IMR-90 (cell line): ENCODE measurements at regions not wholly inside any gene's neighbourhood (a gene's known extent, or its start where the extent isn't known, plus 50 kb on each side); places are given as distances from the start of the nearest gene placed in this dataset.

Experiments
- ATAC-seq: fragments of 200-7000 bp; cut with Tn5 transposase; 2 replicates; pipeline ENCODE4 v1.9.1; 2020; ENCODE audit warnings: low read depth, mild to moderate bottlenecking, moderate library complexity
- BruUV-seq: library from RNA; stranded (reverse); fragments of 400-500 nt; replicated peaks from 2 replicates; lab custom pipeline; 2021; lab: Mats Ljungman, UMichigan
- CTCF ChIA-PET: fragments of 300-600 bp; formaldehyde crosslinking; extraction: SDS; loops from one replicate; lab custom pipeline; 2021; ENCODE audit warnings: antibody characterized with exemption; lab: Yijun Ruan, JAX
- POLR2A ChIA-PET: fragments of 300-600 bp; sonication (Branson Sonifier 250); formaldehyde crosslinking; loops from one replicate; lab custom pipeline; 2022; ENCODE audit warnings: antibody characterized with exemption; ENCODE audit not compliant: unreplicated experiment; lab: Charles Lee
- DNase-seq: peaks from one replicate; pipeline ENCODE4 v3.0.0; 2013
- H2AFZ ChIP-seq: replicated peaks from 2 replicates; pipeline ENCODE3; 2013; ENCODE audit warnings: low read length, mild to moderate bottlenecking; ENCODE audit not compliant: poor library complexity
- H2AK5ac ChIP-seq: 2 replicates; pipeline ENCODE4 v1.6.1; 2013; ENCODE audit warnings: low read depth, low read length, inconsistent platforms
- H2AK9ac ChIP-seq: replicated peaks from 2 replicates; pipeline ENCODE3; 2013; ENCODE audit warnings: mild to moderate bottlenecking, low read depth, low read length, moderate library complexity; ENCODE audit not compliant: poor library complexity
- H2BK120ac ChIP-seq: 2 replicates; pipeline ENCODE4 v1.6.1; 2013; ENCODE audit warnings: low read depth, low read length, inconsistent platforms
- H2BK15ac ChIP-seq: 3 replicates; pipeline ENCODE4 v1.6.1; 2013; ENCODE audit warnings: low read depth, low read length, inconsistent platforms
- H2BK20ac ChIP-seq: 2 replicates; pipeline ENCODE4 v1.6.1; 2013; ENCODE audit warnings: low read depth, mild to moderate bottlenecking, inconsistent platforms, low read length, moderate library complexity
- H2BK5ac ChIP-seq: 2 replicates; pipeline ENCODE4 v1.6.1; 2013; ENCODE audit warnings: mild to moderate bottlenecking, low read depth, low read length, inconsistent platforms; ENCODE audit not compliant: poor library complexity, severe bottlenecking
- H3K14ac ChIP-seq: replicated peaks from 2 replicates; pipeline ENCODE4 v1.6.1; 2013; ENCODE audit warnings: low read depth, low read length, inconsistent platforms
- H3K18ac ChIP-seq: 2 replicates; pipeline ENCODE4 v1.6.1; 2013; ENCODE audit warnings: low read depth, low read length, control low read depth
- H3K23ac ChIP-seq: 2 replicates; pipeline ENCODE4 v1.6.1; 2013; ENCODE audit warnings: low read depth, low read length, inconsistent platforms
- H3K27ac ChIP-seq: 2 replicates; pipeline ENCODE4 v1.5.1; 2013; ENCODE audit warnings: mild to moderate bottlenecking, control low read depth, low read length; ENCODE audit not compliant: insufficient read depth
- H3K27me3 ChIP-seq: 2 replicates; pipeline ENCODE4 v1.6.1; 2013; ENCODE audit warnings: low read length; ENCODE audit not compliant: control insufficient read depth, insufficient read depth
- H3K36me3 ChIP-seq: 2 replicates; pipeline ENCODE4 v1.6.1; 2013; ENCODE audit warnings: low read length, mixed read lengths; ENCODE audit not compliant: control insufficient read depth, insufficient read depth
- H3K4ac ChIP-seq: 2 replicates; pipeline ENCODE4 v1.6.1; 2013; ENCODE audit warnings: low read depth, low read length, inconsistent platforms
- H3K4me1 ChIP-seq: 2 replicates; pipeline ENCODE4 v1.6.1; 2013; ENCODE audit warnings: low read length, mixed read lengths; ENCODE audit not compliant: control insufficient read depth, insufficient read depth
- H3K4me2 ChIP-seq: 2 replicates; pipeline ENCODE4 v1.6.1; 2013; ENCODE audit warnings: low read depth, mild to moderate bottlenecking, control low read depth, low read length, moderate library complexity
- H3K4me3 ChIP-seq: 2 replicates; pipeline ENCODE4 v1.5.1; 2013; ENCODE audit warnings: low read depth, mild to moderate bottlenecking, control low read depth, low read length, moderate library complexity; ENCODE audit not compliant: insufficient read depth
- H3K56ac ChIP-seq: 2 replicates; pipeline ENCODE4 v1.6.1; 2013; ENCODE audit warnings: low read length, inconsistent platforms; ENCODE audit not compliant: insufficient read depth; ENCODE audit errors: extremely low read depth
- H3K79me1 ChIP-seq, 2 experiments: 2 replicates each; pipeline ENCODE4 v1.6.1; 2013; ENCODE audit warnings: low read length in 2 of 2, inconsistent platforms in 1 of 2, low read depth in 1 of 2
- H3K9ac ChIP-seq: 2 replicates; pipeline ENCODE4 v1.6.1; 2013; ENCODE audit warnings: low read depth, low read length, control low read depth
- H3K9me1 ChIP-seq: 2 replicates; pipeline ENCODE4 v1.6.1; 2013; ENCODE audit warnings: low read length, inconsistent platforms; ENCODE audit not compliant: insufficient read depth
- H3K9me3 ChIP-seq: 2 replicates; pipeline ENCODE4 v1.6.1; 2013; ENCODE audit warnings: low read length; ENCODE audit not compliant: control insufficient read depth, insufficient read depth
- H4K20me1 ChIP-seq: 2 replicates; pipeline ENCODE4 v1.6.1; 2013; ENCODE audit warnings: low read length, inconsistent platforms; ENCODE audit not compliant: insufficient read depth
- H4K5ac ChIP-seq: 2 replicates; pipeline ENCODE4 v1.6.1; 2013; ENCODE audit warnings: mild to moderate bottlenecking, low read depth, low read length, control low read depth
- H4K8ac ChIP-seq, 2 experiments: 2 replicates each; pipeline ENCODE4 v1.6.1; 2013; ENCODE audit warnings: low read depth in 2 of 2, low read length in 2 of 2, control low read depth in 1 of 2, inconsistent platforms in 1 of 2
- H4K91ac ChIP-seq: 2 replicates; pipeline ENCODE4 v1.6.1; 2013; ENCODE audit warnings: low read depth, low read length, inconsistent platforms; ENCODE audit not compliant: insufficient read depth
- CHD1 ChIP-seq: IDR thresholded peaks from 2 replicates; pipeline ENCODE4 v1.6.1; 2012; ENCODE audit warnings: low read depth, low read length, improper control_type of control experiment
- SMC3 ChIP-seq: fragments of 150-350 bp; IDR thresholded peaks from 2 replicates; pipeline ENCODE4 v1.6.1; 2016; ENCODE audit warnings: low read depth, mild to moderate bottlenecking, antibody characterized with exemption, low read length, moderate library complexity
- WGBS, 2 experiments: methylation state at CpG; one replicate each; pipeline versions ENCODE4 v1.1.5 to v1.1.7; 2013; ENCODE audit warnings: missing lambda C conversion rate in 2 of 2; ENCODE audit not compliant: insufficient read length in 1 of 2; ENCODE audit errors: extremely low coverage in 2 of 2; 5-methylcytosine and 5-hydroxymethylcytosine counted together
- dilution Hi-C: fragments of 300-500 bp; cut with HindIII; formaldehyde crosslinking; loops from one replicate; pipeline ENCODE4 v1.14.3; 2018; ENCODE audit warnings: low sequenced_read_pairs; ENCODE audit not compliant: unreplicated experiment
- in situ Hi-C: fragments of 300-500 bp; cut with MboI; formaldehyde crosslinking; loops from 3 replicates; pipeline ENCODE4 v1.14.3; 2019; ENCODE audit warnings: low sequenced_read_pairs, inconsistent platforms, mixed read lengths
- intact Hi-C: fragments of 100-400 bp; cut with micrococcal nuclease; formaldehyde crosslinking; loops from 2 replicates; pipeline ENCODE4 v1.10.0; 2022
- TF ChIP-seq, protein P1 (sequence below): fragments of 150-350 bp; IDR thresholded peaks from 2 replicates; pipeline ENCODE4 v1.6.1; 2016; ENCODE audit warnings: low read depth, mild to moderate bottlenecking, low read length, moderate library complexity, borderline replicate concordance

DNA sequence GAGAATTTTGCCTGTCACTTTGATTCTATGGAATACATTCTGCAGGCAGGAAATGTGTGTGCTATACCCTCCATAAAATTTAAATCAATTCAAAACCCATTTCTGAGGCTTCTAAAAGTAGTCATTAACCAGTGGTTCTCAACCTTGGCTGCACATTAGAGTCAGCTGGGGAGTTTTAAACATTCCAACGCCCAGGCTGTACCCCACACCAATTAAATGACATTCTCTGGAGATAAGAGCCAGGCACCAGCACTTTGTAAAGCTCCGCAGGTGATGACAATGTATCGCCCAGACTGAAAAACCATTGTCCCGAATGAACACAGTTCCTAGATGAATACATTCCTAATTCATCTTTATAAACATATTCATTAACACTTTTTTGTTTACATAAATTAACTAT, 110.6 kb upstream of the MB21D2 start:
- Histone ChIP-seq H2AK9ac (no peak overlapping the region), H3K36me3 (no peaks in the 10 kb centered on the region), H3K4me2 (no peak overlapping the region), H4K91ac (no peak overlapping the region), H2AFZ (no peak overlapping the region), H3K9me1 (no peaks in the 10 kb centered on the region), H2BK15ac (no peak overlapping the region), H3K79me1 (no peaks in the 10 kb centered on the region), H3K4me3 (no peak overlapping the region), H2AK5ac (no peak overlapping the region), H3K9ac (no peak overlapping the region), H2BK120ac (no peak overlapping the region), H2BK5ac (no peak overlapping the region), H4K20me1 (no peaks in the 10 kb centered on the region), H4K5ac (no peak overlapping the region), H3K56ac (no peak overlapping the region), H4K8ac (no peak overlapping the region), H3K4me1 (no peaks in the 10 kb centered on the region), H3K9me3 (no peaks in the 10 kb centered on the region), H3K23ac (no peak overlapping the region), H3K4ac (no peak overlapping the region), H3K14ac (no peak overlapping the region), H3K27ac (no peak overlapping the region), H3K27me3 (peaks cover 10% of the 10 kb centered on the region), H3K18ac (no peak overlapping the region), H2BK20ac (no peak overlapping the region)
- intact Hi-C loops: no loop called here
- TF ChIP-seq SMC3: no peak
- TF ChIP-seq, protein P1, sequence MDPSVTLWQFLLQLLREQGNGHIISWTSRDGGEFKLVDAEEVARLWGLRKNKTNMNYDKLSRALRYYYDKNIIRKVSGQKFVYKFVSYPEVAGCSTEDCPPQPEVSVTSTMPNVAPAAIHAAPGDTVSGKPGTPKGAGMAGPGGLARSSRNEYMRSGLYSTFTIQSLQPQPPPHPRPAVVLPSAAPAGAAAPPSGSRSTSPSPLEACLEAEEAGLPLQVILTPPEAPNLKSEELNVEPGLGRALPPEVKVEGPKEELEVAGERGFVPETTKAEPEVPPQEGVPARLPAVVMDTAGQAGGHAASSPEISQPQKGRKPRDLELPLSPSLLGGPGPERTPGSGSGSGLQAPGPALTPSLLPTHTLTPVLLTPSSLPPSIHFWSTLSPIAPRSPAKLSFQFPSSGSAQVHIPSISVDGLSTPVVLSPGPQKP: no peak
- no peak for TF ChIP-seq CHD1
- no TSS peak for BruUV-seq
- ATAC-seq (no peak), DNase-seq (no peak)
- CTCF ChIA-PET: interaction anchor here (1.1 kb wide), 1 partner anchor 10 kb away, joined by 3 read pairs; no protein-coding TSS in a partner anchor
- dilution Hi-C loops: no loop called here
- POLR2A ChIA-PET: no interaction called here
- 0% methylated on average over 1 of the region's 4 CpGs; no CpG with 5 or more reads in 1 of the 2 experiments for WGBS, 2 experiments
- in situ Hi-C loops: loop anchor here (25.0 kb wide), 1 partner anchor 466 kb away; no protein-coding TSS in a partner anchor
